HG02759 (cell line): ENCODE measurements at regions not wholly inside any gene's neighbourhood (a gene's known extent, or its start where the extent isn't known, plus 50 kb on each side); places are given as distances from the start of the nearest gene placed in this dataset.

Source experiments
- ATAC-seq: cut with Tn5 transposase; IDR thresholded peaks from one replicate; pipeline ENCODE4 v1.9.1; 2021; ENCODE audit warnings: mild to moderate bottlenecking, moderate library complexity; ENCODE audit not compliant: unreplicated experiment

GRCh38 chr3:110181226-110181625, 843.9 kb upstream of the DPPA4 start:
- no peak for ATAC-seq

DNA sequence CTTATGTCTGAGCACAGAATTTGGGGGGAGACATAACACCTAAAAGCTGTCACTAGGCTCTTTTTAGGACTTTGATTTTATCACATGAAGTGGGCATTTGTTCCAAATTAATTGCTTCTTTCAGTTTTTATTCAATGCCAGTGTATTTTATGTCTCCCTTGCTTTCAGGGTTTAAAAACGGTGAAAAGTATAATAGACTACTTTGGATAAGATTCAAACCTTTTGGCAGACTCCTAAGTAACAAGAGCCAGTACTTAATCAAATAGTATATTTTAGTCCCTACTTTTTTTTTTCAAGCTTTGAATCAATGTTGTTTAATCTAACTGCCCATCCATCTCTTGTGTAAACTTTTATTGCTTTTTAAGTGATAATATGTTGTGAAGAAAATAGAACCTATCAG, 847.2 kb upstream of the DPPA4 start:
- no peak for ATAC-seq

- no peak for ATAC-seq
Measured at GRCh38 chr3:110193074-110193473, 855.7 kb upstream of the DPPA4 start.

DNA sequence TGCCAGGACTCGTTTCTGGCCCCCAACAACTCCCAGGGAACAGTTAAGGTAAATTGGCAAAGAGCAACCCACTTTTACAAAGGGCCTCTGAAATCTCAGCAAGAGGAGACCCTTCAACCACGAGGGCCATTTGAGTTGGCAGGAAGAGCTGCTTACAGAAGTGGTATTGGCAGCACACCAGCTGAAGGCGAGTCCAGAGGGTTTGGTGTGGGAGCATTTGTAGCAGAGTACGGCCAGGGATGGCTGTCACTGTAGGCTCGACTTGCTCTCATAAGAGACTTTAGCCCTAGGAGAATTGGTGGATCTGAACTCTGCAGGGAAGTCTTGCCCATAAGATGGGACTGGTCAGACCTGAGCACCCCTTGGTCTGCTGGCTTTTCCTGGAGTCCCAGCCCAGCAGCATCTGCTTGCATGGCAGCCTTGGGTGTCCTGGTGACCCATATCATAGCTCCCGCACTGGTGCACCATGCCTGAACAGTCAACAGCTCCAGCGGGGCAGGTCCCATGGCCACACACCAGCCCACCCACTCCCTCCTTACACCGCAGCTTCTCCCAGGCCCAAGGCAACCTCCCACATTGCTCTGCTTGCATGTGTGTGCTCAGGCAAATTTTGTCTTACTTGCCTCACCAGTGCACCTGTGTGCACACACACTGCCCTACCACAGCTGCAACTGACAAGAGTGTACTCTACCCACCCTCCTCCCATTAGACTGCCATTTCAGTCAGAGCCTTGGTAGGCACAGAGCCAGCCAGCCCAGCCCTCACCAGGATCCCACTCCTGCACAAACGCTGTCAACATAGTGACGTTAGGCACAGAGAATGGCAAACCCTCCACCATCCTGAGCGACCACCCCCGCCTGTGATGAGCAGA, 861.6 kb upstream of the DPPA4 start:
- ATAC-seq: no peak

- no peak for ATAC-seq
Measured at GRCh38 chr3:110199588-110199943, 862.2 kb upstream of the DPPA4 start.

DNA sequence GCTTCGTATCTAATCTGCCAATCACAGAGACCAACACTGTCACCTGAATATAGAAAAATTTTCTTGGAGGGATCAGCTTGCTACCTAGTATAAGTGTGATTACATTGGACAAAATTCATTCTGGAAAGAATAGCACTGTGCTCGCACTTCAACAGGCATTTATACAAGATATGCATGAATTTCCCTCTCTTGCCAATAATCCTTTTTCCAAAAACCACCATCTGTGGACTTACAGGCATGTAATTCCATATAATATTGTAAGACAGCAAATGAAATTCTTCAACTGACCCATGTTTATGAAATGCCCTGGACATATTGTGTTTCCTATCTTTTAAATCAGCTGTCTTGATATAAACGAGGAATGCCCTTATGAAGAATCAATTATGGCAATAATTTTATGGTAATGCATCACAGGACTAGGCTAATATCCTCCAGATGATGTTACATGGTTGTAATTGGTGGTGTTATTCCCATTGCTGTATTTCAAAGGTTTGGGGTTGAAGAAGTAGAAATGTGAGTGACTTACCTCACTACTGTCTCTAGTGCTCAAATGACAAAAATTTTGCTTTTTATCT, 861.4 kb upstream of the NECTIN3 start:
- no peak for ATAC-seq

GRCh38 chr3:110226645-110227044, 845.0 kb upstream of the NECTIN3 start:
- ATAC-seq: no peak

GRCh38 chr3:110227991-110228390, 843.6 kb upstream of the NECTIN3 start:
- no peak for ATAC-seq

GRCh38 chr3:110234831-110235230, 836.8 kb upstream of the NECTIN3 start:
- ATAC-seq: no peak

- ATAC-seq: no peak
Measured at GRCh38 chr3:110236976-110237610, 834.5 kb upstream of the NECTIN3 start.

GRCh38 chr3:110243081-110243480, 828.5 kb upstream of the NECTIN3 start:
- ATAC-seq: no peak

GRCh38 chr3:110246796-110247376, 824.7 kb upstream of the NECTIN3 start:
- no peak for ATAC-seq

- ATAC-seq: no peak
Measured at GRCh38 chr3:110248666-110249065, 823.0 kb upstream of the NECTIN3 start.

GRCh38 chr3:110253794-110254193, 817.8 kb upstream of the NECTIN3 start:
- ATAC-seq: no peak

DNA sequence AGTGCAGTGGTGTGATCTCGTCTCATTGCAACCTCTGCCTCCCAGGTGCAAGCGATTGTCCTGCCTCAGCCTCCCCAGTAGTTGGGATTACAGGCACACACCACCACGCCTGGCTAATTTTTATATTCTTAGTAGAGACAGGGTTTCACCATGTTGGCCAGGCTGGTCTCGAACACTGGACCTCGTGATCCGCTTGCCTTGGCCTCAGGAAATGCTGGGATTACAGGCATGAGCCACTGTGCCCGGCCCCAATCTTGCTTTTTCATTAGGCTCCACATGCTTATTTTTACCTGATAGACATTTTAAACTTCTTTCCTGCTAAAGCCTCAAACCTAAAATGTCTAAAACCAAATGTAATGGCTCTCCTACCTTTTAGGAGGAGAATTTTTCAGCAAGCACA, 817.0 kb upstream of the NECTIN3 start:
- no peak for ATAC-seq

DNA sequence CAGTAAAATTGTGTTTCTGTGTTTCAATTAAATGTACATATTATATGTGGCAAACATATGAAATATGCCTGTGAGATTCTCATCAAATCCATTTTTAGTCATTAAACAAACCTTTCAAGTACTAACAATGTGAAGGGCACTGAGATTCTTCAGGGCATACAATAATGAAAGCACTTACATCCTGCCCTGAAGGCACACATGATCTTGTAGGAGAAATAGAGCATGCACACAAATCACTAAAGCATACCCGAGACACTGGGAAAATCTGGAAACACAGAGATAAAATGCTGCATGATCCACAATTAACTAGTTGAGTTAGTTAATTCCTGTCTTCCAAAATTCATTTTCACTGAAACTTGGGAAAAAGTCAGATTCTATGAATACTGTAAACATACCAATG, 810.5 kb upstream of the NECTIN3 start:
- no peak for ATAC-seq

DNA sequence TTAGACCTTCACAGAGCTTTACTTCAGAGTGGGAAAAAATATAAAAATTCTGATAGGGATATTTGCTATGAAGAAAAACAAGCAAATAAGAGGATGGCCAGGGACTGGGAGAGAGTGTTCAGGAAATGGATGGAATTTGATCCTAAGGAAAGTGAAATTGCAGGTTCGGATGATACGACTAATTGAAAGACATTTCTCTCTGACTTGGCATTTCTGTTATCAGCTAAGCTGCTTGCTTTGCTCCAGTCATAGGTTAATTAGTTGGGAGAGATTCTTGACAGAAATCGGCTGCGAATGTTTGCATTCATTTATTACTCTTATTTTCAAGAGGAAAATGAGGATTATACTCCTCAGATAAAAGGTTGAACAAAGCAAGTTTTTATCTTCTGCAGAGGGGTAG, 808.7 kb upstream of the NECTIN3 start:
- no peak for ATAC-seq

DNA sequence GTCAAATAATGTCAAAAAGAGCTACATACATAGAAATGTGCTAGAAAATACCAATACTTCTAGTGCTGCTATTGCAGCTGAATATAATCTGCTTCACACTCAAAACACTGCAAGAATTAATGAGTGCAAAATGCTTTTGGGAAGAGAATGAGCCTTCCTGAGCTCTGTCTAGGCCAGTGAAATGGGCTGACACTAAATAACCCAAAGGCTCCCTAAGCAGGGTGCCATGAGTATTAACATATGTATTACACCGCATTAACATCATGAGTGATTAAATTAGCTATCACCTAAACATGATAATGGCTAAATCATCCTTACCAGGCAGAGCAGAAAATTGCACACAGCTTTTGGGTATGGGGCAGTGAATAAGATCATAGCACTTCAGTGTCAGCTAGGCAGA, 806.3 kb upstream of the NECTIN3 start:
- ATAC-seq: no peak

GRCh38 chr3:110267304-110267845, 804.2 kb upstream of the NECTIN3 start:
- ATAC-seq: no peak

GRCh38 chr3:110272525-110272924, 799.1 kb upstream of the NECTIN3 start:
- ATAC-seq: no peak

- no peak for ATAC-seq
Measured at GRCh38 chr3:110291886-110292501, 779.6 kb upstream of the NECTIN3 start.
